ENCODE measurements at regions not wholly inside any gene's neighbourhood (a gene's known extent, or its start where the extent isn't known, plus 50 kb on each side); places are given as distances from the start of the nearest gene placed in this dataset.

DNA sequence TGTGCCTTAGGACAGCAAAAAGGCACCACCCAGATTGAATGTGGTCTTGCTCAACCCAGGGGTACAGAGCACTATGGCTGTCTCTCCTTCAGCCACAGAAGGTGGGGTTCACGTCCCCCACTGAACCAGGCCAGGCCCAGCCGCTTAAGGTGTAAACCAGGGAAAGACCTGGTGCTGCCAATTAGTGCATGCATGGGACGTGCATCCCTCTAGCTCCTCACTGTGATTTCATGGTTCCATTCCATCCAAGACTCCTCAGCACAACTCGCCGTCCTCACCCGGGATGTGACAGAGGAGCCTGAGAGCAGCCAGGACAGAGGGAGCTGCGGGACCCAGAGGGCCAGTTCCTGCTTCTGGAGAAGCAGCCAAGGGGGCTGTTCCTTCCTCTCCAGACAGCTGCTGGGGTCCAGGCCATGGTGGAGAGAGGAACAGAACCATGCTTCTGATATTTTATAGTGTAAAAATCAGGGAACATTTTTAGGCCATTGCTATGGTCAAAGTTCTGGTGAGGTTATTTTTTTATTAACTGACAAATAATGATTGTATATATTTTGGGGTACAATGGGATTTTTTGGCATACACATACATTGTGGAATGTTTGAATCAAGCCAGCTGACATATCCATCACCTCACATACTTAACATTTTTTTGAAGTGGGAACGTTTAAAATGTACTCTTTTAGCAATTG, 492.2 kb upstream of the B3GAT1 start:
- TF ChIP-seq, protein P1, sequence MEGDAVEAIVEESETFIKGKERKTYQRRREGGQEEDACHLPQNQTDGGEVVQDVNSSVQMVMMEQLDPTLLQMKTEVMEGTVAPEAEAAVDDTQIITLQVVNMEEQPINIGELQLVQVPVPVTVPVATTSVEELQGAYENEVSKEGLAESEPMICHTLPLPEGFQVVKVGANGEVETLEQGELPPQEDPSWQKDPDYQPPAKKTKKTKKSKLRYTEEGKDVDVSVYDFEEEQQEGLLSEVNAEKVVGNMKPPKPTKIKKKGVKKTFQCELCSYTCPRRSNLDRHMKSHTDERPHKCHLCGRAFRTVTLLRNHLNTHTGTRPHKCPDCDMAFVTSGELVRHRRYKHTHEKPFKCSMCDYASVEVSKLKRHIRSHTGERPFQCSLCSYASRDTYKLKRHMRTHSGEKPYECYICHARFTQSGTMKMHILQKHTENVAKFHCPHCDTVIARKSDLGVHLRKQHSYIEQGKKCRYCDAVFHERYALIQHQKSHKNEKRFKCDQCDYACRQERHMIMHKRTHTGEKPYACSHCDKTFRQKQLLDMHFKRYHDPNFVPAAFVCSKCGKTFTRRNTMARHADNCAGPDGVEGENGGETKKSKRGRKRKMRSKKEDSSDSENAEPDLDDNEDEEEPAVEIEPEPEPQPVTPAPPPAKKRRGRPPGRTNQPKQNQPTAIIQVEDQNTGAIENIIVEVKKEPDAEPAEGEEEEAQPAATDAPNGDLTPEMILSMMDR (IDR thresholded peaks at IDR 0.05; ENCODE audit: low read length) = no peak
- TF ChIP-seq EZH2 (IDR thresholded peaks at IDR 0.05; ENCODE audit: borderline replicate concordance, low read length) = no peak

Data from OCI-LY1 (cell line).